ENCODE measurements at regions not wholly inside any gene's neighbourhood (a gene's known extent, or its start where the extent isn't known, plus 50 kb on each side); places are given as distances from the start of the nearest gene placed in this dataset.

GRCh38 chr1:4460052-4460451 lies 194.4 kb upstream of the AJAP1 start:
- Histone ChIP-seq H3K4me3 (replicated peaks in 1 of 3; ENCODE audit: insufficient read depth in 1 of 3, low read depth in 1 of 3, low read length in 3 of 3) (no peak overlapping the region), H3K4me1 (ENCODE audit: control insufficient read depth, extremely low read depth, insufficient read depth, low read length) (no peaks in the 10 kb centered on the region), H3K27me3 (ENCODE audit: control insufficient read depth in 2 of 2, insufficient read depth in 2 of 2, low read length in 2 of 2) (no peaks in the 10 kb centered on the region), H3K9me3 (replicated peaks; ENCODE audit: control insufficient read depth, insufficient read depth, low read length) (peaks cover 15% of the 10 kb centered on the region), H3K9ac (replicated peaks; ENCODE audit: extremely low read depth, insufficient read depth, low read length) (no peak overlapping the region), H4K20me1 (replicated peaks; ENCODE audit: control insufficient read depth, extremely low read depth, insufficient read depth, low read length) (no peaks in the 10 kb centered on the region), H3K4me2 (ENCODE audit: insufficient read depth, low read length) (no peak overlapping the region), H3K9me1 (replicated peaks; ENCODE audit: control insufficient read depth, extremely low read depth, insufficient read depth, low read length) (no peaks in the 10 kb centered on the region), H3K79me2 (ENCODE audit: control insufficient read depth, insufficient read depth, low read length) (no peaks in the 10 kb centered on the region), H3K27ac (ENCODE audit: insufficient read depth, low read depth, low read length) (no peak overlapping the region), H2AFZ (ENCODE audit: low read depth, low read length) (no peak overlapping the region), H3K36me3 (ENCODE audit: control insufficient read depth in 2 of 2, extremely low read depth in 1 of 2, insufficient read depth in 2 of 2, low read length in 2 of 2) (no peaks in the 10 kb centered on the region)
- BruUV-seq (replicated peaks) = no TSS peak
- dilution Hi-C loops (cut with MboI; ENCODE audit: extremely low pct_ligation_motif_present, low sequenced_read_pairs) (no loop called here), intact Hi-C loops (cut with micrococcal nuclease) (no loop called here)
- CTCF ChIA-PET = no interaction called here
- POLR2A ChIA-PET = no interaction called here
- FAIRE-seq (no peak), DNase-seq (ENCODE audit: low read depth, low spot score) (no peak)
- TF ChIP-seq GATA2 (IDR thresholded peaks at IDR 0.05; ENCODE audit: insufficient read depth, insufficient read length, low read depth, low read length) (no peak), EZH2 (IDR thresholded peaks at IDR 0.05; ENCODE audit: borderline replicate concordance, low read depth, low read length, severe bottlenecking) (no peak), MAX (IDR thresholded peaks at IDR 0.05; ENCODE audit: insufficient read depth, insufficient read length) (no peak), POLR2AphosphoS5 (IDR thresholded peaks at IDR 0.05; ENCODE audit: insufficient read depth, low read depth, low read length) (no peak), CTCF (IDR thresholded peaks at IDR 0.05; ENCODE audit: extremely low read depth in 1 of 2, insufficient read depth in 1 of 2, low read depth in 1 of 2, low read length in 2 of 2) (no peak), JUN (IDR thresholded peaks at IDR 0.05; ENCODE audit: borderline replicate concordance, insufficient read depth, insufficient read length, low read depth) (no peak)

GRCh38 chr1:4460651-4461050 lies 193.8 kb upstream of the AJAP1 start:
- dilution Hi-C loops (cut with MboI; ENCODE audit: extremely low pct_ligation_motif_present, low sequenced_read_pairs) = no loop called here
- TF ChIP-seq CTCF (IDR thresholded peaks at IDR 0.05; ENCODE audit: extremely low read depth in 1 of 2, insufficient read depth in 1 of 2, low read depth in 1 of 2, low read length in 2 of 2) (no peak), MAX (IDR thresholded peaks at IDR 0.05; ENCODE audit: insufficient read depth, insufficient read length) (no peak), POLR2A (IDR thresholded peaks at IDR 0.05; ENCODE audit: low read depth, low read length) (no peak), POLR2AphosphoS5 (IDR thresholded peaks at IDR 0.05; ENCODE audit: insufficient read depth, low read depth, low read length) (no peak), JUN (IDR thresholded peaks at IDR 0.05; ENCODE audit: borderline replicate concordance, insufficient read depth, insufficient read length, low read depth) (no peak), GATA2 (IDR thresholded peaks at IDR 0.05; ENCODE audit: insufficient read depth, insufficient read length, low read depth, low read length) (no peak), EZH2 (IDR thresholded peaks at IDR 0.05; ENCODE audit: borderline replicate concordance, low read depth, low read length, severe bottlenecking) (no peak), FOS (IDR thresholded peaks at IDR 0.05; ENCODE audit: borderline replicate concordance, insufficient read depth, low read length) (no peak), MYC (IDR thresholded peaks at IDR 0.05; ENCODE audit: low read depth, low read length) (no peak)
- no TSS peak for BruUV-seq (replicated peaks)

More at GRCh38 chr1:4460651-4461050, 193.8 kb upstream of the AJAP1 start:
- intact Hi-C loops (cut with micrococcal nuclease) = no loop called here
- H3K27me3 ChIP-seq (ENCODE audit: control insufficient read depth in 2 of 2, insufficient read depth in 2 of 2, low read length in 2 of 2) = no peaks in the 10 kb centered on the region
- ChIA-PET CTCF (no interaction called here), POLR2A (no interaction called here)
- H3K9me1 ChIP-seq (replicated peaks; ENCODE audit: control insufficient read depth, extremely low read depth, insufficient read depth, low read length) = no peaks in the 10 kb centered on the region
- no peak overlapping the region for H3K4me3 ChIP-seq (replicated peaks in 1 of 3; ENCODE audit: insufficient read depth in 1 of 3, low read depth in 1 of 3, low read length in 3 of 3)
- FAIRE-seq (no peak), DNase-seq (ENCODE audit: low read depth, low spot score) (no peak)
- H4K20me1 ChIP-seq (replicated peaks; ENCODE audit: control insufficient read depth, extremely low read depth, insufficient read depth, low read length) = no peaks in the 10 kb centered on the region
- H3K4me2 ChIP-seq (ENCODE audit: insufficient read depth, low read length) = no peak overlapping the region
- H2AFZ ChIP-seq (ENCODE audit: low read depth, low read length) = no peak overlapping the region
- H3K79me2 ChIP-seq (ENCODE audit: control insufficient read depth, insufficient read depth, low read length) = no peaks in the 10 kb centered on the region
- H3K36me3 ChIP-seq (ENCODE audit: control insufficient read depth in 2 of 2, extremely low read depth in 1 of 2, insufficient read depth in 2 of 2, low read length in 2 of 2) = no peaks in the 10 kb centered on the region
- H3K4me1 ChIP-seq (ENCODE audit: control insufficient read depth, extremely low read depth, insufficient read depth, low read length) = no peaks in the 10 kb centered on the region
- peaks cover 15% of the 10 kb centered on the region for H3K9me3 ChIP-seq (replicated peaks; ENCODE audit: control insufficient read depth, insufficient read depth, low read length)
- H3K9ac ChIP-seq (replicated peaks; ENCODE audit: extremely low read depth, insufficient read depth, low read length) = no peak overlapping the region
- no peak overlapping the region for H3K27ac ChIP-seq (ENCODE audit: insufficient read depth, low read depth, low read length)
